HG03575 (cell line): ENCODE measurements at regions not wholly inside any gene's neighbourhood (a gene's known extent, or its start where the extent isn't known, plus 50 kb on each side); places are given as distances from the start of the nearest gene placed in this dataset.

Experiments used
- ATAC-seq: cut with Tn5 transposase; IDR thresholded peaks from one replicate; pipeline ENCODE4 v1.9.1; 2021; ENCODE audit not compliant: unreplicated experiment, insufficient number of reproducible peaks, low FRiP score; ENCODE audit errors: extremely low read depth

DNA sequence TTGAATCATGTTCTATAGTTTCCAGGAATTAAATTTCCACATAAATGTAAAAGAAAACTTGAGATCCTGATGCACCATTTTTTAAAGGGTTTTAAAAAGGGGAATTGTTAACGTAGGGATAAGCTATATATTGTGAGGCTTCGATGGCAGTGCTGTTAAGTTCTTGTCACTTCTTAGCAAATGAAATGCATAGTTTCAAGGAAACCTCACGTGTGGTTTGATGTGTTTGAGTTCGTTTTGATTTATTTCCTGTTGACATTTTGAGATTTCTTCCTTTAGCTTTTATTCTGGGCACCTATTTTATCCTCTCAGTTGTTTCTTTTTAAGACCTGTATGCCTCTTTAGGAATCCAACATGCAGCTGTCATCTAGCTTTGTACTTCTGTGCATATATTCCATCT lies 301.0 kb downstream of the DOCK8 start:
- no peak for ATAC-seq

DNA sequence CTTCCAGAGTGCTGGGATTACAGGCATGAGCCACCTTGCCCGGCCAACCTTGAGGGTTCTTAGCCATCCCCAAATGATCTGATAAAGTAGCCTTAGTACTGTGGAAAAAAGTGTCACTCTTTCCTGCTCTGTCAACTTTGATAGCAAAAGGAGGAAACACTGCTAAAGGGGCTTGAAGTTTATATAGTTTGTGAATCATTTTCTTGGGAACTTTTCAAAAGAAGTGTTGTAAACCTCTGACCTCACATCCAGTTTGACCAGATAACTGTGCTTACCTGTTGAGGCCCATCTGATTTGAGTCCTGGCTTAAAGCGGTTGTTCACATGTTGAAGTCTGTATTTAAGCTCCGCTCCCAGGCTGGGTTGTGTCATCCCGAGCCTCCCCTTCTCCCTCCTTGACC lies 303.3 kb downstream of the DOCK8 start:
- no peak for ATAC-seq

DNA sequence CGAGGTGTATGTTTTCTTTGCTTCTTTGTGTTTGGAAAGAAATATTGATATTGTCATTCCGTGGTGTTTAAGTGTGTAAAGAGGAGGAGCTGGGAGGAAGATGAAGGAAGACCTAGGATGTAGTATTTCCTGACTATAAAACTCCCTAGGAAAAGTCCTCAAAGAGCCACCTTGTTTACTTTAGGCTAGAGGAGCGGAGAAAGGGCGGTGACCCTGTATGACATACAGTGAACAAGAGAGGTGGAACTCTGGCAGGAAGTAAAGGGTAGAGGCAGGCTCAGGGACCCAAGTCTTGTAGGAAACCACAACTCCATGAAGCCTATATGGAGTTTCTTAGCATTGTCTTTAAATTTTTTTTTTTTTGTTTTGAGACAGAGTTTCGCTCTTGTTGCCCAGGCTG lies 303.9 kb downstream of the DOCK8 start:
- no peak for ATAC-seq

DNA sequence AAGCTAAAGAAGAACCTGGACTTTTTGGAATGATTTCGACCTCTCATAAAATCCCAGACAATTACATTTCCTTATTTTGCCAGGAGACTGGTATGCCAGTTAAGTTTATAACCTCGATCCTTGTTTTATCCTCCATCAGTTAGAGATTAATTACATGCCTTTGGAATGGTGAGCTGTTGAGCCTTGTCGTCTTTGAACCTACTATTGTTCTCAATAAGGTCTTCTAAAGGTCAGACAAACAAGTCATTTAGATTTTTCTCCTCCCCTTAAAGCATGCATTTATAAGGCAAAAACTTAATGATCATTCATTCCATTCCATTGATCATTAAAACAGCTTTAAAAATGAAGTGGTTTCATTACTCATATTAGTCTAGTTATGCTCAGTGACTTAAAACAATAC lies 304.9 kb downstream of the DOCK8 start:
- ATAC-seq = no peak

DNA sequence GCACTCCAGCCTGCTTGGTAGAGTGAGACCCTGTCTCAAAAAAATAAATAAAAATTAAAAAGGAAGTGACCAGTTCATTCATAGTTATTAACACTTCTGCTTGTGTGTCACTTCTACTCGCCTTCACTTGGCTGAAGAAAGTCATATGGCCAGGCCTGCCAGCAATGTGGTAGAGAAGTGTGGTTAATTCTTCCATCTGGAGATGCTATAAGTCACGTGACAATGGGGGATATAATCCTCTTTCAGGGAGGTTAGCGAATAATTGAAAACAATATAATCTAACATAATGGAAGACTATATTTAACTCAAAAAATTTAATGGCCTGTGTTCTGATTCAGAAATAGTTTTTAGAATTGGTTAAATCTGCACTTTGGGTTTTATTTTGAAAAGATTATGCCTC lies 305.6 kb downstream of the DOCK8 start:
- ATAC-seq = no peak

DNA sequence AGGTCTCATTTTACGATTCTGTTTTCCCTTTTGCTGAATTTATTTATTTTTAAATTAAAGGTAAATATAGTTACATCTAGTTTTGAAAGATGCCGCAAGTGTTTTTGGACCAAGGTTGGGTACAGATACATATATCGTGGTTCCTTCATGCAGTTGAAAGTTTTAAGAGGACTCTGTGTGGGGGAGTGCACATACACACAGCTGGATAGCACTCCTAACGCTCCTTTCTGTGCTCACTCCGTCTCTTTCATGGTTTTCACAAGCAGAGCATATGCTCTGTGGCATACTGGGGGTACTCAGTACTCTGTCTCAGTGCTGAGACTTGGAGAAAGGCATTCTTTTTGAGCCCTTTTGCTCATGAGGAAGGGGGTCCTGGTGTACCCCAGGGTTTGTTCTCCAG lies 307.5 kb downstream of the DOCK8 start:
- no peak for ATAC-seq

DNA sequence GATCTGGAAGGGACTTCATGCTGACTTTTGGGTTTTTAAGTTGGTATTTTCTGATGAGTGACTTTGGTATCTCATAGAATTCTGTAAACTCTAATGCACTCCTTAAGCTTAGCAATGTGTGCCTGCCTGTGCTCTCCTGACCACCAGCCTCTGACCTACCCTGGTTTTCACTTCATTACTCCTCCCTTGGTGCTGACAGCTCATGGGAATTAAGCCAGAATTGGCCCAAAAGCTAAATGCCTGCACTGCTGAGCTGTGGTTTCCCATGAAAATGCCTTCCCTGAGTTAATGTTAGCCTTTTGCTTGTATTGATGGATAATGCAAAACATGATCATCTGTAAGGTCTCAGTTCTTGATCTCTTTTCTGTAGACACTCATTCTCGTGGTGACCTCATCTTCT lies 308.0 kb downstream of the DOCK8 start:
- no peak for ATAC-seq

DNA sequence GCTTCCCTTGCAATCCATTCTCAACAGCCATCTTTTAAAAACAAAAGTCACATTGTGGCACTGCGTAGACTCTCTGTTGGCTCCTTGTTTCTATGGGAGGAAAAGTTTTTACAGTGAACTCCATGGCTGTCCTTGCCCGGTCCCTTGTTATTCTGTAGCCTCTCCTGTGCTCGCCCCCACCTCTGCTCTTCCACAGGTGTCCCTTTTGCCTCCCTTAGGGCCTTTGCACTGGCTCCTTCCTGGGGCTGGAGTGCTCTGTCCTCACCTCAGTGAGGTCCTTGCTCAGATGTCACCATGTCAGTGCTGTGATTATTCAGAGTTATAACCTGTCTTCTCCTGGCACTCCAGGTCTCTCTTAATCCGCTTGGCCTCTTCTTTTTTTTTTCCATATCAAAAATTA lies 308.8 kb downstream of the DOCK8 start:
- no peak for ATAC-seq

DNA sequence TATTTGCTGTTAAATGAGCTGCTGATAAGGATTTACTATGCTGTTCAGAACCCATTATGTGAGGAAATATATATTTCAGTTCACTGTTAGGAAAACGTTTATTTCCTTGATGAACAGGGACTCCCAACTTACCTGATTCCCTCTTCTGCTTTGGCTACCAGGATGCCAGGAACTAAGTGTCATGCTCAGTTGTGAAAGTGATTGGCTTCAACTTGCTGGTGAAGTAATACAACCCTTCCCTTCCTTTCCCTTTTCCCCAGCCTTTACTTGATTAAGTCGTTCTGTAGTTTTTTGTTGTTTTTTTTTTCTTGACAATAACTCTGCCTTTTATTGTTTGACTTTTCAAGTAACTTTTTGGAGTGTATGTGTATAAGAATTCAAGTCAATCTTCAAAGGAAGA lies 309.3 kb downstream of the DOCK8 start:
- no peak for ATAC-seq

DNA sequence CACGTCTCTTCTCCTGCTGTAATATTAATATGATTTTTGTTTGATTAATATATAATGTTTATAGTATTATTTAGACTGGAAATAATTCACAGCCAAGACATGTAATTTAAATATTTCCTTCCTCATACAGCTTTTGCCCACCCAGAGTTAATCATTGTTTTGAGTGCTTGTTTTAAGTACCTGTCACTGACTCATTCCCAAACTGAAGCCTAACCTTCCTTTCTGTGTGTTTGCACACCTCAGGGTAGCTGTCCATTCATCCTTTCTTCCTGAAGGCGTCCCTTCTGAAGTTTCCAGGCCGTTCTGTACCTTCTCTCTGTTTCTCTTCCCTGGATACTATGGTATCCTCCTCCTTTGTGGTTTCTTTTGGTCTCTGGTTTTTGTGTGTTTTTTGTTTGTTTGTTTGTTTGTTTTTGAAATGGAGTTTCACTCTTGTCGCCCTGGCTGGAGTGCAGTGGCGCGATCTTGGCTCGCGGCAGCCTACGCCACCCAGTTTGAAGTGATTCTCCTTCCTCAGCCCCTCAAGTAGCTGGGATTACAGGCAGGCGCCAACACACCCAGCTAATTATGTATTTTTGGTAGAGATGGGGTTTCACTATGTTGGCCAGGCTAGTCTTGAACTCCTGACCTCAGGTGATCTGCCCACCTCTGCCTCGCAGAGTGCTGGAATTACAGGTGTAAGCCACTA lies 312.4 kb downstream of the DOCK8 start:
- ATAC-seq = no peak

DNA sequence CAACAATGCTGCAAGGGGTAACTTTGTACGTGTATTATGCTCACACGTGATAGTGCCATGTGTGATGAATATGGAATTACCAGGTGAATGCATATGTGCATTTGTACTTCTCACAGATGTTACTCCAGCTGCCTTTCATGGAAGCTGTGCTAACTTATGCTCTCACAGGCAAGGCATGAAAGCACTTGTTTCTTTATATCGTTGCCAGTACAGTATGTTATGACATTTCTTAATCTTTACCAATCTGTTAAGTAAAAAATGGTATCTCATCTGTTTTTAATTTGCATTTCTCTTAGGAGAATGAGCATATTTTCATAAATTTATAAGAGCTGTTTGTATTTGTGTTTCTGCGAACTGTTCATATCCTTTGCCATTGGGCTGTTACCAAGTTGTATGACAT lies 311.8 kb upstream of the DMRT1 start:
- no peak for ATAC-seq

DNA sequence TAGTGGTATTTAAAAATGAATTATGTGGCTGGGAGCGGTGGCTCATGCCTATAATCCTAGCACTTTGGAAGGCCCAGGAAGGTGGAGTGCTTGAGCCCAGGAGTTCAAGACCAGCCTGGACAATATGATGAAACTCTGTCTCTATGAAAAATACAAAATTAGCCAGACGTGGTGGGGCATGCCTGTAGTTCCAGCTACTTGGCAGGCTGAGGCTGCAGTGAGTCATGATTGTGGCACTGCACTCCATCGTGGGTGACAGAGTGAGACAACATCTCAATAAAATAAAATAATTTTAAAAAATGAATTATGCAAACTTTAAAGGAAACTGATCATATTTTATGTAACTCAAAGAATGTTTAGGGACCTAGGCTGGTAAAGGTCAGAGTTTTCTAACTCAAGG lies 310.8 kb upstream of the DMRT1 start:
- ATAC-seq = no peak

DNA sequence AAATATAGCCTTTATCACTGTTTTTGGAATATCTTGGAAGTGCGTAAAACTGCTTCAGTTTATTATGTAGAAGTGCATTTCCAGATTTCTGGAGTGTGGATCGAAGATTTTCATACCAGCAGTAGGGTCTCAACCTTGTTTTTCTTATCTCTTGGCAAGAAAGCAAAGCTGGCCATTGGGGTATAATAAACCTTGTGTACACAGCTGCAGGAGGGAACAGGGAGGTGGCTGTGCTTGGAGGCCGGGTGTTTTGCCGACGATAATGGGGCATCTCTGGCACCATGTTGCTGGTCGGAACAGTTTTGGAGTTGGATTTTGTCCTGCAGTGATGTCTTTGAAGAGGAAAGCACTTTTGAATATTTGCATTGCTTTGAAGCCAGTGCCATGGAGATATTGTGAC lies 308.8 kb upstream of the DMRT1 start:
- no peak for ATAC-seq

DNA sequence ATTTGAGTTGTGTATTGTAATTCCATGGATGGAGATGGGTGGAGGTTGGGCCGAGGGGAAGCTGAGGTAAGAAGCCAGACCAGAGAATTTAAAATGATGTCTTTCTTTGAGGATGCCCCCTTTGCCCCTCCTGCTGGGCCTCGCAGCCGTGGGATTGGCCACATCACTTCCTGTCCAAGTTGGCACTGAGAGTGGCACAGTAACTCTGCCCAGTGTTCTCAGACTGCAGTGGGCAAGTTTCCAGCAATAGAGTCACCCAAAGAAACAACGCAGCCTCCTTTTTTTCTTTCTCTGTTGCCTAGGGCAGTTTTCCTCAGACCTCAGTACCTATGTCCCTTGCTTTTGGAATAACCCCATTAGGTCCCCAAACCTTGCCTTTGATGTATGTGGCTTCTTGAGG lies 306.6 kb upstream of the DMRT1 start:
- no peak for ATAC-seq

DNA sequence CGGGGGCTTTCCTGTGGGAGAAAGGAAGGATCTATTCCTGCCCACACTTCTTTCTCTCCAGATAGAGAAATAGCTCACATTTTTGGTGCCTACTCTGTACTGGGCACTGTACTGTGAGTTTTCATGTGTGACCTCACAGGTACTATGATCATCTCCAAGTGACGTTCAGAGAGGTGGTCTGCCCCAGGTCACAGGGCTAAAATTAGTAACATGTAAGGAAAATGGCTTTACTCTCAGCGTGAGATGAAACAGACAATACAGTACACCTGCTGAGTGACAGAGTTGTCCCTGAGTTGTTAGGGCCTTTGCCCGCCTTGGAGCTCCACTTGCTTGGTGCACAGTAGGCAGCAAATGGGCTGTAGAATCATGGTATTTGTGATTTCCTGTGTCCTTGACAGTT lies 306.1 kb upstream of the DMRT1 start:
- no peak for ATAC-seq

DNA sequence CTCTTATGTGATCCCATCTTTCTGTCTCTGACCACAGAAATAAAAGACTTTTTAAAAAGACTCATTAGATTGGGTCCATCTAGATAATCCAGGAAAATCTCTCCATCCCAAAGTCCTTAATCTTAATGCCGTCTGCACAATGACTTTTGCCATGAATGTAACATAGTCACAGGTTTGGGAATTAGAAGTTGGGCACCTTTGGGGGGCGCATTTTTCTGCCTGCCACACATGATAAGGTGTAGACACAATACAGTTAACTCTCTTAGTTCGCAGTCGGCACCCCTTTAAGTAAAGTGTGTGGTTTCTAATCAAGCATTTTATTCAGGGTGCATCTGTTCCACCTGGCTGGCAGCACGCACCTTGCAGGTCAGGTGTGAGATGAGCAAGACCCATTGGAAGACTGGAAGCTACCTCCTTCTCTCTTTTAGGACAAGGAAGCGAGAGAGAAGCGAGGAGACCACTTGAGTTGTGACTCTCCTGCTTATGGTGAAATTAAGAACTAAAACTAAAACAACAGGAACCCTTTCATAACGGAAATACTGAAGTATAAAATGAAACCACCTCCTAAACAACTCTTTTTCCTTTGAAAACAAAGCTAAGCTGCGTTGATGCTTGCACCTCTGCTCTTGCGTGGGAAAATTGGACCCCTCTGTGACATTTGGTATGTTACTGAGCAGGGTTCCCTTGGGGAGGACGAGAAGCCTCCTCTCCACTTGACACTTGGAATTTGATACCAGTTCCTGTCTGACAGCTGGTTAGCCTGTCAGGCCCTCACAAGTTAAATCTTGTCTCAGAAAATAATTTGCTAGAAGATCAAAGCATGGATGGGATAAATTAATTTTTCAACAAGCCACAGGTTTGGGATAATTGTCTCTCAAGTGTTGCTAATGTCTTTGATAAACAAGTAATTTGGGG lies 304.6 kb upstream of the DMRT1 start:
- ATAC-seq = no peak

DNA sequence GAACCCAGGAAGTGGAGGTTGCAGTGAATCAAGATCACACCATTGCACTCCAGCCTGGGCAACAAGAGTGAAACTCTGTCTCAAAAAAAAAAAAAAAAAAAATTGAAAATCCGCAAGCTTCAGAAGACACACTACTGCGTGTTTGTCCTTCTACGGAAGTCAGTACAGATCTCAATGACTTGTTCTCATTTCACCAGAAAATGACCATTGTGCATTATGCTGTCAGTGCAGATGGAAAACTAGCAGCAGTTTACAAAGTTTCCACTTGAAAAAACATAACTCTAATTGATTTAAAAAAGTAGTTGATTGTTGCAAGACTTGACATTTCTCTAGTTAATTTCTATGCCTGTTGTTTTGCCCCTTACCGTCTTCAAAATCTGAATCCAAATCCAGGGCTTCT lies 298.0 kb upstream of the DMRT1 start:
- no peak for ATAC-seq

DNA sequence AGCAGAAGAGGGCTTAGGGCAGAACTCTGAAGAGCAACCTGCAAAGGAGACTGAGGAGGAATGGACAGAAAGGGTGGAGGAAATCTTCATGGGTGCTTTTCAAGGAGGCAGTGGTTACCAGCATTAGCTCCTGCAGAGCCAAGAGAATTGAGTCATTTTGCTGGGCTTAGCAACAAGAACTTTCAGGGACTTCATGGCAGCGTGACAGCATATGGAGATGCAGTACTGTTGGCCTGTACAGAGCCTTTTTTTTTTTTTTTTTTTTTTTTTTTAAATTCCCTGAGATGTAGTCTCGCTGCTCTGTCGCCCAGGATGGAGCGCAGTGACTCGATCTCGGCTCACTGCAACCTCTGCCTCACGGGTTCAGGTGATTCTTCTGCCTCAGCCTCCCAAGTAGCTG lies 296.0 kb upstream of the DMRT1 start:
- ATAC-seq = no peak

DNA sequence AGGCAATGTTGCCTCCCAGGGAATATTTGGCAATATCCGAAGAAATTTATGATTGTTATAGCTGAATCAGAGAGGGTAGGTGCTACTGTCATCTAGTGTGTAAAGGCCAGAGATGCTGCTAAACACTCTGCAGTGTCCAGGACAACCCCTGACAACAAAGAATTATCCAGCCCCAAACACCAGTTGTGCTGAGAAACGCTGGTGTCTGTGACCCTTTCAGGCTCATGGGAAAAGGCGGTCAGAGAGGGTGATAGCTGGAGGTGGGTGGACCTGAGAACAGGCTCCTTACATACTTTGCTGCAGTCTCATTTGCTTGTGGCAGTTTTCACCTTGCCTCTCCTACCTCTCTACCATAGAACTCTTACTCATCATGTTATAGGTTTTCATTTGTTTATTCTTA lies 295.3 kb upstream of the DMRT1 start:
- no peak for ATAC-seq

DNA sequence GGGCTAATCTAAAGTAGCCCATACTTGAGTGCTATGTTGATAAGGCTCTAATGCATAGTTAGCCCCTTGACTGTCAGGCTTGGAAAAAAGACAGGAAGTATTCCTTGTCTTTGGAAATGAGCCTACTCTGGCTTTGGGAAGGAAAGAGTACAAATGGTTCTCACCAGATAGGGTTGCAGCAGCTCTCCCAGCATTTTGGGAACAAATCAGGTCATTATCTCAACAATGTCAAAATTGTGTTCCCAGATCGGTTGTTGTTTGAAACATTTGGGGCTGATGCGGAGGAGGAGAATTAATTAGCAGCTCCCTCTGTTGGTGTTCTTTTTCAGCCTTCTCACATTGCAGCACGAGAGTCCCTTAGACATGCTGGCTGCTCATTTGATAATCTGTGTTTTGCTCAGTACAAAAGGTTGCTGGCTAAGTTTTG lies 294.7 kb upstream of the DMRT1 start:
- no peak for ATAC-seq

DNA sequence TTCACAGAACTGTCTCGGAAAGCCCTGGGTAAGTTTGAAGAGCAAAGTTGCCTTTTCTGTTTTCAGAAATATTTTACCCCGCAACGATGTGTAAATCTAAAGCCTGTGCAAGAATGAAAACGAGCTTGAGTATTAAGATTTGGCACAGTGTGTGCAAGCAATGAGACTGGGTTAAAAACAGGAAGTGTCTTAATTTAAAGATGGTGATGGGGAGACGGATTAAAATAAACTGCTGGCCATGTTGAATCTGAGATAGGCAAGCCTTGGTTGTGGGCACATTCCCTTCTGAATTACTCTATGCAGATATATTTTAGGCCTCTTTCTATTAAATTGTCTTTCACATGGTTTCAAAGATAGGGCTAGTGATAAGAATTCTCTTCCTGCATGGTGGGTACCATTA lies 294.2 kb upstream of the DMRT1 start:
- no peak for ATAC-seq
